Fibroblast of villous mesenchyme (primary cell): ENCODE measurements at regions not wholly inside any gene's neighbourhood (a gene's known extent, or its start where the extent isn't known, plus 50 kb on each side); places are given as distances from the start of the nearest gene placed in this dataset.

Experiments
- DNase-seq: peaks from one replicate; pipeline ENCODE4 v3.0.0-alpha.2; 2010; ENCODE audit warnings: low read depth
- H3K4me3 ChIP-seq: 2 replicates; pipeline ENCODE4 v1.5.1; 2011; ENCODE audit warnings: low read depth, mild to moderate bottlenecking, low read length
- TF ChIP-seq, protein P1 (sequence below): IDR thresholded peaks from 2 replicates; pipeline ENCODE4 v1.5.1; 2012; ENCODE audit warnings: low read depth, mild to moderate bottlenecking, low read length; ENCODE audit not compliant: insufficient read depth

DNA sequence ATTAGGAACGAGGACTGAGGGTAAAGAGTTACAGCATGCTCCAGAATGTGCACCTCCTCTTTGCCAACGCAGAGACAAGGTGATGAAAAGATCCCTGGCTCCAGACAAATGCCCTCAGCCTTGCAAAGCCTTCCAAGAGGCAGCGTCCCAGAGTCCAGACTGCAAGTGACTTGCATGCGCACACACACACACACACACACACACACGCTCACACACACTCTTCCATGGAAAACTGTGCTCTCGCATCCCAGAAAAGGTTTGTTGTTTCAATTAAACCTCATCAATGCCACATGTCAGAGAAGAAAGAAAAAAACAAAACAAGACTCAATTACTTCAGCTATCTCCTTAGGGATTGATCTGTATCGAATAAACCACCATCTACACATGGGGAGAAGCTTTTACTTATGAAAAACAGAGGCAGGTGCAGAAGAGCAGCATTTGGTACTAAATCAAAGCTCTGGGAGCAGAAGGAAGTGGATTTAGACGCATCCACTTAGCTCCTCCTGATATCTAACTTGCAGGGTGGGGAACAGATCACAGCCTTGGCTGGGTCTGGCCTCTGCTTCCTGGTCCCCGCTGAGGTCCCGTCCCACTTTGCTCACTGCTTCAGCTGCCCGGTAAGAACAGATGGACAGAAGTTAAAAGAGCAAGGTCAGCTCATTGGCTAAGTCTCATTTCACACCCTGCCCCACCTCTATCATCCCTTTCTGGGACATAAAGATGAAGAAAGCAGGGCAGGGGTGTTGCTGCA lies 249.8 kb upstream of the BLID start:
- DNase-seq = no peak
- TF ChIP-seq, protein P1, sequence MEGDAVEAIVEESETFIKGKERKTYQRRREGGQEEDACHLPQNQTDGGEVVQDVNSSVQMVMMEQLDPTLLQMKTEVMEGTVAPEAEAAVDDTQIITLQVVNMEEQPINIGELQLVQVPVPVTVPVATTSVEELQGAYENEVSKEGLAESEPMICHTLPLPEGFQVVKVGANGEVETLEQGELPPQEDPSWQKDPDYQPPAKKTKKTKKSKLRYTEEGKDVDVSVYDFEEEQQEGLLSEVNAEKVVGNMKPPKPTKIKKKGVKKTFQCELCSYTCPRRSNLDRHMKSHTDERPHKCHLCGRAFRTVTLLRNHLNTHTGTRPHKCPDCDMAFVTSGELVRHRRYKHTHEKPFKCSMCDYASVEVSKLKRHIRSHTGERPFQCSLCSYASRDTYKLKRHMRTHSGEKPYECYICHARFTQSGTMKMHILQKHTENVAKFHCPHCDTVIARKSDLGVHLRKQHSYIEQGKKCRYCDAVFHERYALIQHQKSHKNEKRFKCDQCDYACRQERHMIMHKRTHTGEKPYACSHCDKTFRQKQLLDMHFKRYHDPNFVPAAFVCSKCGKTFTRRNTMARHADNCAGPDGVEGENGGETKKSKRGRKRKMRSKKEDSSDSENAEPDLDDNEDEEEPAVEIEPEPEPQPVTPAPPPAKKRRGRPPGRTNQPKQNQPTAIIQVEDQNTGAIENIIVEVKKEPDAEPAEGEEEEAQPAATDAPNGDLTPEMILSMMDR = no peak
- H3K4me3 ChIP-seq = no peak overlapping the region

DNA sequence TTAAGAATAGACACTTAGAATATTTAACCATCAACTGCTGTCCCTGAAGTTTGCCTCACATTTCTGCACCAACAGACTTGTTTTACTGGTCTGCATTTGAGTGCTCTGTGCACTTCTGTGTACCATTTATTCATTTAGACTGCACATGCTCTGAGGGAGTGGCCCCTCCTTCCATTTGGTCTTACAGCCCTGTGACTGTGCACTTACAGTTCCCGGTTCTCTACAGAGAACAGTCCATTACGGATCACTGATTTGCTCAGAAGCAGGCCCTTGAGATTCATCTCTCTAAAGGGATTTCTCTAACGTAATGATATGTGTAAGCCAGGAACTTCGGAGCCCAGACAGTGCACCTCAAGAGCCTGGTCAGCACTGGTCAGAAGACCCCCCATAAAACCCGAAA lies 247.3 kb upstream of the BLID start:
- TF ChIP-seq, protein P1 = no peak
- no peak overlapping the region for H3K4me3 ChIP-seq
- DNase-seq = no peak

DNA sequence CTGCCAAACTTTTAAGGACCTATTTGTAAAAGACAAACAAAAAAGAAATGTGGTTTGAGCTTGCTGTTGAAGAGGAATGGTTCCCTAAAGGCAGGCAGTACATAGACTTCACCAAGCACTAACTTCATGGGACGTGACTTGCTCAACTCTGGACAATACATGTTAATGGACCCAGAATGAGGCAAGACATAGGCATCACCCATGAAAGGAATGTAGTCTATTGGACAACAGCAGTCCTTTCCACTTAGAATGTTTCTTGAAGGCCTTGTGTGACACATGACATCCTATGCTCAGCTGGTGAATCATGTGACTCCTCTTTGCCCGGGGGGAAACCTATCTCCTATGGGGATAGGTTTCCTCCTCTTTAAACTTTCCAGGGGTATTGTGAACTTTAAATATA lies 246.4 kb upstream of the BLID start:
- TF ChIP-seq, protein P1 = no peak
- DNase-seq = no peak
- H3K4me3 ChIP-seq = no peak overlapping the region

DNA sequence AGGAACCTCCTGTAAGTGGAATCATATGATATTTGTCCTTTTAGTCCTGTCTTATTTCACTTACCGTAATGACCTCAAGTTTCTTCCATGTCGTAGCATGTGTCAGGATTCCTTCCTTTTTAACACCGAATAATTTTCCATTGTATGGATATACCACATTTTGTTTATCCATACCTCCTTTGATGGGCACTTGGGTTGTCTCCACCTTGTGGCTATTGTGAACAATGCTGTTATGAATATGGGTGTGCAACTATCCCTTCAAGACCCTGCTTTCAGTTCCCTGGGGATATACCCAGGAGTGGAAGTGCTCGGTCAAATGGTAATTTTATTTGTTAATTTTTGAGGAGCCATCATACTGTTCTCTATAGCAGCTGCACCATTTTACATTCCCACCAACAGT lies 244.9 kb upstream of the BLID start:
- no peak overlapping the region for H3K4me3 ChIP-seq
- DNase-seq = no peak
- TF ChIP-seq, protein P1 = peak; percentile 23

DNA sequence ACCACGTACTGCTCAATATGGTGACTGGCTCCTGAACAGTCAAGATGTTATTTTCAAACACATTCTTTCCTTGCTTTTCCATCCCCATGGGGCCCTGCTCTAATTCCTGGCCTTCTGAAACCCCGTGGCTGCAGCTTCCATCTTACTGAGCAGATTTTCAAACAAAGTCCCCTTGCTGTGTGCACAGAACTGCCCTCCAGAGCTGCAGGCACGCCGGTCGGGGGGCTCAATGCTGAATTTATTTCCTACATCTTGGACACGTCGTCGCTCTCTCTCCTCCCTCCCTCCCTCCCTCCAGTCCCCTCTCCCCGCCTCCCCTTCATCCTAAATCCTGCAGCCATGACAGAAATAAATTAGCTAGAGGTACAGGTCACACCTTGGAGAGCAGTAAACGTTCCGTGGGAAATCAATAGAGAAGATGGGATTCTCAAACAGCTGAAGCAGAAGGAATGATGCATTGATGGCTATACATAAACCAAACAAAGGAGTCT lies 243.1 kb upstream of the BLID start:
- no peak for DNase-seq

DNA sequence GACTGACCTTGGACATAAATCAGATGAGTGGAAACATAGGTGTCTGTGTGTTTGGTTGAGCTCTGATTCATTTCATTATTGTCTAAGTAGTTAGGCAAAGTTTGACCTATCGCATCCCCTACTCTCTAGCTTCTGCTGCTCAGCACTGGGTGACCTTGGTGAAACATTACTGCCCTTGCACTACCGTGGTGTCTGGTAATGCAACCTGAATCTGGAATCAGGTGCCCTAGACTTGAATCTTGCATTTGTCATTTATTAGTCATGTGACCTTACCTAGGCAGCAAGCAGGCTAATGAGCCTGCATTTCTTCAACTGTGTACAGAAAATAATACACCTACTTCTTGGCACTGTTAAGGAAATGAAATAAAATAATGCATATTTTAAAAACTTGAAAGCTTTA lies 242.3 kb upstream of the BLID start:
- TF ChIP-seq, protein P1 = no peak
- H3K4me3 ChIP-seq = no peak overlapping the region
- DNase-seq = no peak

More for the DNA sequence above, 243.1 kb upstream of the BLID start:
- TF ChIP-seq, protein P1 = no peak
- H3K4me3 ChIP-seq = no peak overlapping the region

DNA sequence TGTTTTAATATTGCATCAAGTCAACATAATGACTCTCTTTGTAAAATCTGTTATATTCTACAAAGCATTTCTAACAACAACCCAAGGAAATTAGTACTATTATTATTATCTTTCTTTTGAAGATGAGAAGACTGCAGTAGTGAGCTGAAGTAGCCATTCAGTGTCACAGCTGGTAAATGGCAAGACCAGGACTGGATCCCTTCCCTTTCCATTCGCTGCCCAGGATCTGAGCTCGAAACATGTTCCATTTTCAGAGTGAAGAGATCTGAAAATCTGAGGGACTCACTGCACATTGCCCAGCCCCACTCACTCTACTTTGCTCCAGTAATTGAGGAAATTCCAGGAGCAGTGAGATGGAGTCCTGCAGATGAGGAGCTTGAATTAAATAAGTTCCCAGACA lies 240.0 kb upstream of the BLID start:
- DNase-seq = no peak
- H3K4me3 ChIP-seq = no peak overlapping the region
- TF ChIP-seq, protein P1 = no peak
